ENCODE measurements at regions not wholly inside any gene's neighbourhood (a gene's known extent, or its start where the extent isn't known, plus 50 kb on each side); places are given as distances from the start of the nearest gene placed in this dataset.

GRCh38 chr10:10156917-10157600, 860.6 kb upstream of the CELF2 start:
- H3K4me1 ChIP-seq, result no peaks in the 10 kb centered on the region
- no peak overlapping the region for H3K4me3 ChIP-seq
- no peak overlapping the region for H3K27ac ChIP-seq
- Mint-ChIP-seq H3K36me3 (no peaks in the 10 kb centered on the region), H3K4me1 (no peaks in the 10 kb centered on the region), H3K27ac (no peak overlapping the region), H3K9me3 (peaks cover 12% of the 10 kb centered on the region), H3K27me3 (ENCODE audit: insufficient read depth, low read depth) (no peaks in the 10 kb centered on the region), H3K4me3 (no peak overlapping the region)
- H2AFZ ChIP-seq (replicated peaks), result no peak overlapping the region
- no peaks in the 10 kb centered on the region for H3K36me3 ChIP-seq
- no peak for DNase-seq (ENCODE audit: low spot score)
- no peaks in the 10 kb centered on the region for H3F3A ChIP-seq (ENCODE audit: low read depth)
- H3K9me3 ChIP-seq (ENCODE audit: low read depth), result no peaks in the 10 kb centered on the region
- no peaks in the 10 kb centered on the region for H3K27me3 ChIP-seq
- H3K79me2 ChIP-seq (ENCODE audit: low read depth), result no peaks in the 10 kb centered on the region
- no peaks in the 10 kb centered on the region for H4K20me1 ChIP-seq (ENCODE audit: low read depth)
- TF ChIP-seq CTCF (IDR thresholded peaks at IDR 0.05), result no peak
- no peak for TF ChIP-seq EZH2 (IDR thresholded peaks at IDR 0.05)
- no peak for TF ChIP-seq EZH2phosphoT487 (IDR thresholded peaks at IDR 0.05)
- no peak overlapping the region for H3K4me2 ChIP-seq
- H3K9ac ChIP-seq, result no peak overlapping the region

GRCh38 chr10:10160821-10161312, 856.8 kb upstream of the CELF2 start:
- no peak overlapping the region for H3K27ac ChIP-seq
- H3K36me3 Mint-ChIP-seq, result no peaks in the 10 kb centered on the region
- H3K4me3 Mint-ChIP-seq, result no peak overlapping the region
- no peaks in the 10 kb centered on the region for H3K9me3 ChIP-seq (ENCODE audit: low read depth)
- no peak overlapping the region for H3K9ac ChIP-seq
- no peak for TF ChIP-seq CTCF (IDR thresholded peaks at IDR 0.05)
- TF ChIP-seq EZH2phosphoT487 (IDR thresholded peaks at IDR 0.05), result no peak
- TF ChIP-seq EZH2 (IDR thresholded peaks at IDR 0.05), result no peak
- H3K36me3 ChIP-seq, result no peaks in the 10 kb centered on the region
- H3F3A ChIP-seq (ENCODE audit: low read depth), result peaks cover 7% of the 10 kb centered on the region
- DNase-seq (ENCODE audit: low spot score), result no peak
- no peak overlapping the region for H3K4me2 ChIP-seq
- peaks cover 9% of the 10 kb centered on the region for H3K4me1 ChIP-seq
- H3K79me2 ChIP-seq (ENCODE audit: low read depth), result no peaks in the 10 kb centered on the region
- H3K4me1 Mint-ChIP-seq, result peaks cover 5% of the 10 kb centered on the region
- H2AFZ ChIP-seq (replicated peaks), result no peak overlapping the region
- peaks cover 15% of the 10 kb centered on the region for H3K9me3 Mint-ChIP-seq
- H3K27me3 Mint-ChIP-seq (ENCODE audit: insufficient read depth, low read depth), result no peaks in the 10 kb centered on the region
- no peak overlapping the region for H3K27ac Mint-ChIP-seq
- H3K27me3 ChIP-seq, result no peaks in the 10 kb centered on the region
- no peaks in the 10 kb centered on the region for H4K20me1 ChIP-seq (ENCODE audit: low read depth)
- H3K4me3 ChIP-seq, result no peak overlapping the region

- Mint-ChIP-seq H3K4me3 (no peak overlapping the region), H3K27me3 (ENCODE audit: insufficient read depth, low read depth) (no peaks in the 10 kb centered on the region), H3K9me3 (peaks cover 11% of the 10 kb centered on the region), H3K4me1 (peaks cover 5% of the 10 kb centered on the region), H3K27ac (no peak overlapping the region), H3K36me3 (no peaks in the 10 kb centered on the region)
- Histone ChIP-seq H2AFZ (replicated peaks) (no peak overlapping the region), H3K9ac (no peak overlapping the region), H3K4me2 (no peak overlapping the region), H3K36me3 (no peaks in the 10 kb centered on the region), H4K20me1 (ENCODE audit: low read depth) (no peaks in the 10 kb centered on the region), H3K79me2 (ENCODE audit: low read depth) (no peaks in the 10 kb centered on the region), H3K4me3 (no peak overlapping the region), H3K27me3 (no peaks in the 10 kb centered on the region), H3K4me1 (peaks cover 9% of the 10 kb centered on the region), H3F3A (ENCODE audit: low read depth) (peaks cover 7% of the 10 kb centered on the region), H3K9me3 (ENCODE audit: low read depth) (no peaks in the 10 kb centered on the region), H3K27ac (no peak overlapping the region)
- TF ChIP-seq EZH2 (IDR thresholded peaks at IDR 0.05) (no peak), EZH2phosphoT487 (IDR thresholded peaks at IDR 0.05) (no peak), CTCF (IDR thresholded peaks at IDR 0.05) (no peak)
- no peak for DNase-seq (ENCODE audit: low spot score)
Measured at GRCh38 chr10:10164848-10165247, 852.8 kb upstream of the CELF2 start.

All from neural progenitor cell (in vitro differentiated cells).